Heart left ventricle (tissue), 16 donors: ENCODE measurements at regions not wholly inside any gene's neighbourhood (a gene's known extent, or its start where the extent isn't known, plus 50 kb on each side); places are given as distances from the start of the nearest gene placed in this dataset.

Source experiments
- ATAC-seq, 4 donors: fragments of 200-7000 bp; cut with Tn5 transposase; one replicate each; pipeline ENCODE4 v1.9.1; 2020 to 2022; ENCODE audit warnings: moderate library complexity in 4 of 4, mild to moderate bottlenecking in 3 of 4, moderate number of reproducible peaks in 1 of 4
- DNase-seq, 5 donors: peaks; one replicate each; pipeline ENCODE4 v3.0.0-alpha.2; 2020
- H3K27ac ChIP-seq, 12 donors: fragments of 200-600 bp; sonication (generic) in 4 of 12; one replicate each; pipeline versions ENCODE4 v1.5.0 to v1.8.0; 2016 to 2022; ENCODE audit warnings: mild to moderate bottlenecking in 2 of 12
- H3K27me3 ChIP-seq, 9 donors: fragments of 200-600 bp; sonication (generic) in 2 of 9; one replicate each; pipeline versions ENCODE4 v1.5.1 to v1.8.0; 2016 to 2022; ENCODE audit warnings: mild to moderate bottlenecking in 3 of 9
- H3K36me3 ChIP-seq, 9 donors: fragments of 200-600 bp; sonication (generic) in 2 of 9; one replicate each; pipeline versions ENCODE4 v1.5.0 to v1.8.0; 2018 to 2022; ENCODE audit warnings: mild to moderate bottlenecking in 2 of 9
- H3K4me1 ChIP-seq, 12 donors: fragments of 200-600 bp; sonication (generic) in 4 of 12; one replicate each; pipeline versions ENCODE4 v1.5.0 to v1.8.0; 2016 to 2022; ENCODE audit warnings: mild to moderate bottlenecking in 3 of 12
- H3K4me3 ChIP-seq, 12 donors: fragments of 200-600 bp; sonication (generic) in 4 of 12; one replicate each; pipeline versions ENCODE4 v1.5.0 to v1.8.0; 2017 to 2022; ENCODE audit warnings: mild to moderate bottlenecking in 9 of 12, moderate library complexity in 4 of 12
- H3K9me3 ChIP-seq, 12 donors: fragments of 200-600 bp; sonication (generic) in 4 of 12; one replicate each; pipeline versions ENCODE4 v1.5.0 to v1.8.0; 2016 to 2022; ENCODE audit warnings: mild to moderate bottlenecking in 1 of 12
- POLR2A ChIP-seq, 2 donors: fragments of 450-650 bp; IDR thresholded peaks; one replicate each; pipeline ENCODE4 v1.6.1; 2017; ENCODE audit warnings: antibody characterized with exemption in 2 of 2, mild to moderate bottlenecking in 2 of 2, moderate library complexity in 2 of 2
- WGBS, 4 donors: extraction: QIAGEN DNeasy Blood & Tissue Kit in 2 of 4; methylation state at CpG; one replicate each; pipeline versions ENCODE4 v1.1.5 to v1.1.7; 2013 to 2018; 5-methylcytosine and 5-hydroxymethylcytosine counted together
- intact Hi-C, 10 donors: fragments of 100-400 bp; cut with DNase I; formaldehyde crosslinking; loops; one replicate each; pipeline versions ENCODE4 v1.11.1 to v1.14.2; 2022
- TF ChIP-seq, protein P1 (sequence below), 12 donors: fragments of 200-600 bp; sonication (generic) in 4 of 12; IDR thresholded peaks; one replicate each; pipeline versions ENCODE4 v1.5.0 to v1.8.0; 2018 to 2022; ENCODE audit warnings: antibody characterized with exemption in 12 of 12, mild to moderate bottlenecking in 5 of 12
- donor health status: ischemic (EF 13 %, LVEDD 7.1; RV severe dilation, severe dysfunction).
- donor health status: healthy with polysubstance abuse.
- donor health status: DM: no; HTN: yes; CAD: no.
- donor health status: DM: no; HTN: no; CAD: no.
- donor health status: ischemic (EF 25% LVEDD 6.9; RV normal size, moderate dysfunction).
- donor health status: ischemic (EF 25% LVEDD 5.7; RV mildly dilated, moderate dysfunction).
- donor health status: healthy.
- donor health status: DM: yes; HTN: yes; CAD: no.
- donor health status: ischemic (EF 35%, LVEDD 5.7; RV mildly dilated, moderate dysfunction).
- donor health status: nonischemic (EF 11% LVEDD 7.7; RV severe dilation, severe dysfunction).
- donor health status: DM: yes; HTN: yes; CAD: no.
- donor health status: PGD.
- donor health status: ischemic (EF 29% LVEDD 5.4; RV normal size, mild dysfunction).
- donor health status: nonischemic (EF 23%, LVEDD 6.1; RV moderate dilation, normal function).

- no peak overlapping the region for H3K4me3 ChIP-seq
- H3K4me1 ChIP-seq, result peaks cover 0 to 9% (median 0%) of the 10 kb centered on the region in 12 donors
- 80 to 89% (median 82%) methylated on average over 4 of the region's 4 CpGs for WGBS, 4 donors
- H3K27ac ChIP-seq, result no peak overlapping the region
- intact Hi-C loops, result no loop called here
- H3K27me3 ChIP-seq, result no peaks in the 10 kb centered on the region
- DNase-seq, result no peak
- ATAC-seq, result no peak
- TF ChIP-seq POLR2A (IDR thresholded peaks at IDR 0.05), result no peak
- TF ChIP-seq, protein P1, sequence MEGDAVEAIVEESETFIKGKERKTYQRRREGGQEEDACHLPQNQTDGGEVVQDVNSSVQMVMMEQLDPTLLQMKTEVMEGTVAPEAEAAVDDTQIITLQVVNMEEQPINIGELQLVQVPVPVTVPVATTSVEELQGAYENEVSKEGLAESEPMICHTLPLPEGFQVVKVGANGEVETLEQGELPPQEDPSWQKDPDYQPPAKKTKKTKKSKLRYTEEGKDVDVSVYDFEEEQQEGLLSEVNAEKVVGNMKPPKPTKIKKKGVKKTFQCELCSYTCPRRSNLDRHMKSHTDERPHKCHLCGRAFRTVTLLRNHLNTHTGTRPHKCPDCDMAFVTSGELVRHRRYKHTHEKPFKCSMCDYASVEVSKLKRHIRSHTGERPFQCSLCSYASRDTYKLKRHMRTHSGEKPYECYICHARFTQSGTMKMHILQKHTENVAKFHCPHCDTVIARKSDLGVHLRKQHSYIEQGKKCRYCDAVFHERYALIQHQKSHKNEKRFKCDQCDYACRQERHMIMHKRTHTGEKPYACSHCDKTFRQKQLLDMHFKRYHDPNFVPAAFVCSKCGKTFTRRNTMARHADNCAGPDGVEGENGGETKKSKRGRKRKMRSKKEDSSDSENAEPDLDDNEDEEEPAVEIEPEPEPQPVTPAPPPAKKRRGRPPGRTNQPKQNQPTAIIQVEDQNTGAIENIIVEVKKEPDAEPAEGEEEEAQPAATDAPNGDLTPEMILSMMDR (IDR thresholded peaks at IDR 0.05), result no peak
- H3K9me3 ChIP-seq, result no peaks in the 10 kb centered on the region
- no peaks in the 10 kb centered on the region for H3K36me3 ChIP-seq
Measured at GRCh38 chr10:121404611-121405010, 193.6 kb downstream of the FGFR2 start.

DNA sequence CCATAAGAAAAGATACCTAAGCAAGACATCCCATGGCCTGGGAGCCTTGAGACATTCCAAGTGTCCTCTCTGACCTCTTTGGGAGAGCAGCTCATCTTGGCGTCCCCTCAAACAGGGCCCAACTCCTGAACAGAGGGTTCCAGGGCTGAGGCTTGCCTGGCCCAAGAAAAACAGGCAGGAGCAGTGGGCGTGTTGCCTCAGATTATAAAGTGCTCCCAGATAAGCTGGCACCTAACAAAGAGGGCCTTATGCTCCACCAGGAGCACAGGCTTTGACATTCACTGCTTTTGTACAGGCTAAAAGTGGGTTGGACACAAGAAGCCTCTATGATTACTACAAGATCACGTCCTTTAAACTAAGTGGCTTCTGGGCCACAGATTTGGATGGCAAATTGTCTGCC is 193.1 kb downstream of the FGFR2 start:
- Histone ChIP-seq H3K4me3 (no peak overlapping the region), H3K27ac (no peak overlapping the region), H3K9me3 (no peaks in the 10 kb centered on the region), H3K36me3 (no peaks in the 10 kb centered on the region), H3K4me1 (peaks cover 0 to 9% (median 0%) of the 10 kb centered on the region in 12 donors), H3K27me3 (no peaks in the 10 kb centered on the region)
- intact Hi-C loops, result no loop called here
- ATAC-seq, result peak in 1 of 4 donors; percentile 73
- 35 to 48% (median 44%) methylated on average over 2 to 3 of the region's 3 CpGs for WGBS, 4 donors
- TF ChIP-seq, protein P1 (IDR thresholded peaks at IDR 0.05), result no peak
- no peak for TF ChIP-seq POLR2A (IDR thresholded peaks at IDR 0.05)
- no peak for DNase-seq

GRCh38 chr10:121405549-121405948 is 192.7 kb downstream of the FGFR2 start:
- 79 to 93% (median 87%) methylated on average over 2 of the region's 2 CpGs for WGBS, 4 donors
- DNase-seq, result no peak
- Histone ChIP-seq H3K4me3 (no peak overlapping the region), H3K4me1 (peaks cover 0 to 9% (median 0%) of the 10 kb centered on the region in 12 donors), H3K27me3 (no peaks in the 10 kb centered on the region), H3K27ac (no peak overlapping the region), H3K9me3 (no peaks in the 10 kb centered on the region), H3K36me3 (no peaks in the 10 kb centered on the region)
- intact Hi-C loops, result no loop called here
- TF ChIP-seq, protein P1 (IDR thresholded peaks at IDR 0.05), result no peak
- no peak for TF ChIP-seq POLR2A (IDR thresholded peaks at IDR 0.05)
- peak in 1 of 4 donors; percentile 34 for ATAC-seq

GRCh38 chr10:121405953-121406352 is 192.3 kb downstream of the FGFR2 start:
- ATAC-seq (no peak), DNase-seq (no peak)
- H3K4me3 ChIP-seq, result no peak overlapping the region
- intact Hi-C loops, result no loop called here
- no peaks in the 10 kb centered on the region for H3K27me3 ChIP-seq
- WGBS, 4 donors, result 83 to 92% (median 88%) methylated on average over 5 of the region's 5 CpGs
- no peaks in the 10 kb centered on the region for H3K36me3 ChIP-seq
- TF ChIP-seq, protein P1 (IDR thresholded peaks at IDR 0.05), result no peak
- no peak for TF ChIP-seq POLR2A (IDR thresholded peaks at IDR 0.05)
- H3K27ac ChIP-seq, result no peak overlapping the region
- no peaks in the 10 kb centered on the region for H3K9me3 ChIP-seq
- H3K4me1 ChIP-seq, result peaks cover 0 to 9% (median 0%) of the 10 kb centered on the region in 12 donors
